Gastrocnemius medialis (tissue), 4 donors: ENCODE measurements at regions not wholly inside any gene's neighbourhood (a gene's known extent, or its start where the extent isn't known, plus 50 kb on each side); places are given as distances from the start of the nearest gene placed in this dataset.

Source experiments
- POLR2A ChIP-seq, 2 donors: fragments of 450-650 bp; IDR thresholded peaks; one replicate each; pipeline ENCODE4 v1.6.1; 2017; ENCODE audit warnings: antibody characterized with exemption in 2 of 2, mild to moderate bottlenecking in 2 of 2, moderate library complexity in 2 of 2
- TF ChIP-seq, protein P1 (sequence below), 5 experiments: fragments of 450-650 bp in 3 of 5; fragments of 200-600 bp in 2 of 5; sonication (generic) in 2 of 5; IDR thresholded peaks in 4 of 5; conservative IDR thresholded peaks in 1 of 5; 1 replicate in 4 of 5; 2 replicates in 1 of 5; pipeline ENCODE4 v1.5.1; 2016 to 2019; ENCODE audit warnings: antibody characterized with exemption in 5 of 5, mild to moderate bottlenecking in 3 of 5, moderate library complexity in 3 of 5

DNA sequence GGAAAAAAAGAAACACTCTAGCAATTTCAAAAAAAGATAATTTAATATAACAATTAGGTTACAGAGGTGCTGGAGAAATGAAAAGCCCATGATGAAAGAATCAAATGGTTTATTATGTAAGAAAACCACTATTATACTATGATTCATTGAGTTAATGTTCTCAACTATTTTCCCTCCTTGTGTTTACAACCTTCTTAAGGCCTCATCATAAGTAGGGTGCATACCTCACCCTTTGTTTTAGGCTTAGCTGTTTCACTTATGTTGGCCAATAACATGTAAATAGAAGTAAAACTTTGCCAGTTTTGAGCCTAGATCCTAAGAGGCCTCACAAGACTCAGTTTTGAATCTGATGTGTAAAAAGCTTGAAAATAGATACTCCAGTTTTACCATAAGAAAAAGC, 418.3 kb upstream of the DDX18 start:
- TF ChIP-seq, protein P1, sequence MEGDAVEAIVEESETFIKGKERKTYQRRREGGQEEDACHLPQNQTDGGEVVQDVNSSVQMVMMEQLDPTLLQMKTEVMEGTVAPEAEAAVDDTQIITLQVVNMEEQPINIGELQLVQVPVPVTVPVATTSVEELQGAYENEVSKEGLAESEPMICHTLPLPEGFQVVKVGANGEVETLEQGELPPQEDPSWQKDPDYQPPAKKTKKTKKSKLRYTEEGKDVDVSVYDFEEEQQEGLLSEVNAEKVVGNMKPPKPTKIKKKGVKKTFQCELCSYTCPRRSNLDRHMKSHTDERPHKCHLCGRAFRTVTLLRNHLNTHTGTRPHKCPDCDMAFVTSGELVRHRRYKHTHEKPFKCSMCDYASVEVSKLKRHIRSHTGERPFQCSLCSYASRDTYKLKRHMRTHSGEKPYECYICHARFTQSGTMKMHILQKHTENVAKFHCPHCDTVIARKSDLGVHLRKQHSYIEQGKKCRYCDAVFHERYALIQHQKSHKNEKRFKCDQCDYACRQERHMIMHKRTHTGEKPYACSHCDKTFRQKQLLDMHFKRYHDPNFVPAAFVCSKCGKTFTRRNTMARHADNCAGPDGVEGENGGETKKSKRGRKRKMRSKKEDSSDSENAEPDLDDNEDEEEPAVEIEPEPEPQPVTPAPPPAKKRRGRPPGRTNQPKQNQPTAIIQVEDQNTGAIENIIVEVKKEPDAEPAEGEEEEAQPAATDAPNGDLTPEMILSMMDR (IDR thresholded peaks at IDR 0.05 in 4 of 5, conservative IDR thresholded peaks at IDR 0.05 in 1 of 5), result no peak
- no peak for TF ChIP-seq POLR2A (IDR thresholded peaks at IDR 0.05)
